H4 (cell line): ENCODE measurements at regions not wholly inside any gene's neighbourhood (a gene's known extent, or its start where the extent isn't known, plus 50 kb on each side); places are given as distances from the start of the nearest gene placed in this dataset.
A peak's percentile ranks its signal among the peaks of the same experiment; 100 is the strongest.

Experiments used
- DNase-seq: peaks from one replicate; pipeline ENCODE4 v3.0.0-alpha.2; 2015; ENCODE audit warnings: low spot score

DNA sequence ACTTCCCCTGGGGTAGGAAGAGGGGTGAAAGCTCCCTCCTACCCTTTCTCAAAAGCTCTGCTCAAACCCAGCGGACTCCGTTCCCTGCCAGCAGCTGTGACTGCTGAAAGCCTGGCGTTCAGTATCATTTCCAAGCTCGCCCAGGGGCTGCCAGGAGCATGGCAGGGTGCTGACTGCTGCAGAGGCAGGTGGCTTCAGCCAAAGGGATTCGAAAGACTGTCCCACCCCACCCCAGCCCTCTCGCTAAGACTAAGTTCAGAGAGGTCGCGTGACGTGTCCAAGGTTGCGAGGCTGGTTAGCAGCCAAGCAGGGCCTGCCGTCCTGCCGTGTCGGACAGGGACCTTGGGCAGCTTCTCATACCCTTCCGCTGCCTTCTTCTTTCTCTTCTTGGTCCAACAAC lies 72.3 kb upstream of the RAB12 start:
- DNase-seq = no peak

DNA sequence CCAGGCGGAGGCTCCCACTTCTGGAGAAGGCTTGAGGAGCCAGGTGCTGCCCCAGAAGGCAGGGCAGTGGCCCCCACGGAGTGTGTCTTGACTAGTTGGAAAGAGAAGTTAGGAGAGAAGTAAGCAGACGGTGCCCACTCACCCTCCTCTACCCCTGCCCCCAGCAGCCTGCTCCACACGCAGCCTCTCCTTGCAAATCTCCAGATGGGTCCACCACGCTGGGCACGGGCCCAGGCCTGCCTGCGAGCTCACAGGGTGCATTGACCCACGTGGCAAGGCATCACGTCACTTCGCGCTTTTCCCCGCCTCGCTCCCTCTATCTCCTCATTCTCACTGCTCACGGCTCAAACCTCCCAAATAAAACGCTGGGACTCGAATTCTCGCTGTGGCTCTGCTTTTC lies 71.8 kb upstream of the RAB12 start:
- no peak for DNase-seq

DNA sequence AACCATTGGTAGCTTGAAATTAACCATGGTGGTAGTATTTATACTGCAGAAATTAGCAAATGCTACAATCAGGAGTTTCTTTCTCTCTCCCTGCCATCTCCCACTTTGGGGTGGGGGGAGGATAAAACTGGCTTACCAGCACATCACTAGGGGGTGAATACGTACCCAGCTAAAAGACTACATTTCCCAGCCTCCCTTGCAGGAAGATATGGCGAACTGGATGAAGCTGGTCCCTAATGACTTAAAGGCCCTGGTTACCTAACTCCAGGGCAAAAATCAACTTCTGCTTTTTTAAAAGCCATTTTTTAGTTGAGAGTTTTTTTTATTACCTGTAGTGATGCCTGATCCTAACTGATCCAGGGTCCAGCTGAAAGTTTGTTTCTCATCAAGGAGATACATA lies 70.3 kb upstream of the RAB12 start:
- DNase-seq = no peak

DNA sequence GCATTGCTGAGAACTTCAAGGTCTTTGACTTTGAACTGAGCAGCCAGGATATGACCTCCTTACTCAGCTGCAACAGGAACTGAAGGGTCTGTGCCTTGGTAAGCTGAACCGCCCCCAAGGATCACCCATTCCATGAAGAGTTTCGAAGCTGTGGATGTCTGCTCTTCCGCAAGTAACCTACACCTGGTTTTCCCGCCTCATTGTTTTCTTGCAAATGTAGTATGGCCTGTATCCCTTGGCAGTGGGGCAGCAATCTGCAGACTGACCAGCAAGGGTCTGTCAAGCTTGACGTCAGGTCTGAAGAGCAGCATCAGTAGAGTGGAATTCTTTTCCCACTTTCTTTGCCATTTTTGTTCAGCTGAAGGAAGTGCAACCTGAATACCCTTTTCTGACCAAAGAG lies 62.6 kb upstream of the RAB12 start:
- no peak for DNase-seq

DNA sequence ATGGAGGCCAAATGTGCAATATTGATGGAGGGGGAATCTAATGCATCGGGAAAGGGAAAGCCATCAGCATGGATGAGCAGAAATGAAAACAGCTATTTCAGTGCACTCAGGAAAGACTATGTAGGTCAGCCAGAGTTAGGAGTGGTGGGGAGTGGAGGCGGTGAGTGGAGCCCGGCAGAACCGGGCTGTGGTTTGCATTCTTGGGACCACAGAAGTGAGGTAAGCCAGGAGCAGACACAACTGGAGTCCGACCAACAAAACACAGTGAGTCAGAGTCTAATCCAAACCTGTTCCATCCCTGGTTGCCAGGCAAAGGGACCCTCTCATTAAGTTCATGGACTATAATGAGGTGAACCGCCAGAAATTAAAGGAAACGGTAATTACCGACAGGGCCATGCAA lies 61.1 kb upstream of the RAB12 start:
- peak; percentile 88 for DNase-seq

DNA sequence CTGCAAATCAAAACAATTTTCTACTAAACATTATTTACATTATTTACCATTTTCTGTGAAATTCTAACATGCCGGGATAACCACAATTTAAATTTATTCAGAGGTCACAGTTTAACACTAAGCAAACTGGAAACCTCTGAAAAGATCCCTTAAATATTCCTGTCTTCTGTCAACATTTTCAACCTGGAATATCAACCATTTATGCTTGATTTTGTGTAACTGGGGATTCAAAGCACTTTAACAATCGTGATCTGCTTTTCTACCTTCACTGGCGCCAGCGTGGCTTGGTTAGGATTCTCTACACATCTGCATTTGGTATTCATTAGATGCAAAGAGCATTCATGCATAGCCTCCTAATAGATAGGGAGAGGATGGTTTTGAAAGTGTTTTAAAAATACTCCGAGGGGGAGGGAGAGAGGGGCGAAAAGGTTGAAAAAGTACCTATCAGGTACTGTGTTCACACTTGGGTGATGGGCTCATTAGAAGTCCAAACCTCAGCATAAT lies 59.9 kb upstream of the RAB12 start:
- no peak for DNase-seq

DNA sequence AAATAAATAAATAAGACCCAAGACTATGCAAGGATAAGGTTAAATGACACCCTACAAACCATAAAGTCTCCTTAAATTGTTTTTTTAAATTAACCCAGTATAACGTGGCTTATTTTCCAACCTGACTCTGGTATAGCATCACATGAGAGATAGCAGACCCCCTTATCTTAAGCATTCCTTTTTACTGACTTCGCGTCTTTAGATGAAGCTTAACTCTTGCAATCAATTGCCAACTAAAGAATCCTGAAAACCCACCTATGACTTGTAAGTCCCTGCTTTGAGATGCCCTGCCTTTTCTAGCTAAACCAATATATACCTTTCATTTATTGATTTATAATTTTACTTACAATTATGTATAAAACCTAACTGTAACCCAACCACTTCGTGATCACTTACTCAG lies 57.1 kb upstream of the RAB12 start:
- no peak for DNase-seq

DNA sequence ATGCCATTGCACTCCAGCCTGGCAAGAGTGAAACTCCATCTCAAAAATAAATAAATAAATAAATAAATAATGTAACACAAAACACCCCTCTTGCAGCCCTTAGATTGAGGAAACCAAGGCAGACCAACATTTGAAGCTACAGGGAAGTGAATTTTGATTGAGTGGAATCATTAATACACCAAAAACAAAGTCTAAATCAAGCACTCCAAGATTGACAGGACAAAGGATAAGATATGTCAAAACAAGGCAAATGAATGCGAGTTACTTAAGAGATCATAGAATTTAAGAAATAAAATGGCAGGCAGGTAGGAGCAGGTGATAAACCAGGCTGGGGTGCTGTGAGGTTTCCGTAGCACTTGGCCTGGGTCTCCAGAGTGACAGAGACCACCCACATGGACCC lies 54.9 kb upstream of the RAB12 start:
- DNase-seq = no peak

DNA sequence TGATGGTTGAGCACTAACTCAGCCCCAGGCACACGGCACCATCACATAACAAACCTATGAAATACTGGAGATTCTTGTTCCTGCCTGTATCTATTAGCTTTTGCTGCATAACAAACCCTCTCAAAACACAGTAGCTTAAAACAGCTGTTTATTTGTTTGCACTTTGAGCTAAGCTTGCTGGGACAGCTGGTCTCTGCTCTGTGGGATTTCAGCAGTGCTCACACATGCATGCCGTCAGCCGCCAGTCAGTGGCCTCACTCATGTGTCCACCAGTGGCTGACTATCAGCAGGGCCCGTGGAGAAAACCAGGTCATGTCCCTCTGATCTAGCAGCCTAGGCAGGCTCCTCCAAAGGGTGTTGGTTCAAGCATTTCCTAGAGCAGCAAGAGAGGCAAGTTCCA lies 52.8 kb upstream of the RAB12 start:
- no peak for DNase-seq
